GM23338 (cell line): ENCODE measurements at regions not wholly inside any gene's neighbourhood (a gene's known extent, or its start where the extent isn't known, plus 50 kb on each side); places are given as distances from the start of the nearest gene placed in this dataset.
"Not testable (repeated sequence)": the region's sequence is repeated elsewhere in the genome, so short reads cannot be mapped to it uniquely, and the experiment has no call there.

ENCODE experiments used
- ATAC-seq: fragments of 200-7000 bp; cut with Tn5 transposase; 3 replicates; pipeline ENCODE4 v1.9.1; 2020
- DNase-seq: peaks from one replicate; pipeline ENCODE4 v3.0.0-alpha.2; 2015; ENCODE audit warnings: low spot score
- H2AFZ ChIP-seq: fragments of 200-600 bp; sonication (generic); 2 replicates; pipeline ENCODE4 v1.8.0; 2016; ENCODE audit warnings: antibody characterized with exemption, mild to moderate bottlenecking, moderate library complexity
- H3F3A ChIP-seq: fragments of 200-600 bp; sonication (generic); replicated peaks from 2 replicates; pipeline ENCODE4 v1.8.0; 2017; ENCODE audit warnings: antibody characterized with exemption, mixed run types, low read depth
- H3K27ac ChIP-seq: fragments of 200-600 bp; sonication (generic); 2 replicates; pipeline ENCODE4 v1.6.1; 2016; ENCODE audit warnings: low read depth
- H3K27me3 ChIP-seq: fragments of 200-600 bp; sonication (generic); 2 replicates; pipeline ENCODE4 v1.8.0; 2016; ENCODE audit warnings: mild to moderate bottlenecking, mixed run types, moderate library complexity; ENCODE audit not compliant: insufficient read depth
- H3K36me3 ChIP-seq: fragments of 200-600 bp; sonication (generic); 2 replicates; pipeline ENCODE4 v1.8.0; 2016; ENCODE audit warnings: mild to moderate bottlenecking; ENCODE audit not compliant: insufficient read depth
- H3K4me1 ChIP-seq: fragments of 200-600 bp; sonication (generic); 2 replicates; pipeline ENCODE4 v1.8.0; 2016; ENCODE audit warnings: mild to moderate bottlenecking, moderate library complexity; ENCODE audit not compliant: insufficient read depth
- H3K4me2 ChIP-seq: fragments of 200-600 bp; sonication (generic); 2 replicates; pipeline ENCODE4 v1.7.1; 2017; ENCODE audit warnings: mixed run types
- H3K4me3 ChIP-seq: fragments of 200-600 bp; sonication (generic); 2 replicates; pipeline ENCODE4 v1.6.1; 2016; ENCODE audit warnings: mixed run types
- H3K79me2 ChIP-seq: fragments of 200-600 bp; sonication (generic); replicated peaks from 2 replicates; pipeline ENCODE4 v1.8.0; 2017; ENCODE audit warnings: mild to moderate bottlenecking; ENCODE audit not compliant: insufficient read depth
- H3K9me2 ChIP-seq: fragments of 200-600 bp; sonication (generic); 2 replicates; pipeline ENCODE4 v1.8.0; 2017; ENCODE audit not compliant: insufficient read depth
- H4K20me1 ChIP-seq: fragments of 200-600 bp; sonication (generic); replicated peaks from 2 replicates; pipeline ENCODE4 v1.8.0; 2017; ENCODE audit warnings: mild to moderate bottlenecking; ENCODE audit not compliant: insufficient read depth
- H3K27ac Mint-ChIP-seq: 2 replicates; pipeline ENCODE4 v1.8.0; 2020; ENCODE audit warnings: inconsistent platforms, mild to moderate bottlenecking, moderate library complexity, mixed read lengths
- H3K27me3 Mint-ChIP-seq: 3 replicates; pipeline ENCODE4 v1.8.0; 2022; ENCODE audit warnings: low read depth, mild to moderate bottlenecking, moderate library complexity, mixed read lengths, inconsistent platforms; ENCODE audit not compliant: insufficient read depth, poor library complexity
- H3K36me3 Mint-ChIP-seq: 3 replicates; pipeline ENCODE4 v1.8.0; 2021; ENCODE audit warnings: low read depth, mild to moderate bottlenecking, inconsistent platforms, moderate library complexity, mixed read lengths
- H3K4me1 Mint-ChIP-seq: 3 replicates; pipeline ENCODE4 v1.8.0; 2020; ENCODE audit warnings: mild to moderate bottlenecking, inconsistent platforms, mixed read lengths
- H3K4me3 Mint-ChIP-seq: 3 replicates; pipeline ENCODE4 v1.8.0; 2021; ENCODE audit warnings: moderate library complexity, mild to moderate bottlenecking, inconsistent platforms, mixed read lengths
- H3K9me3 Mint-ChIP-seq: 3 replicates; pipeline ENCODE4 v1.8.0; 2020; ENCODE audit warnings: moderate library complexity, mild to moderate bottlenecking, inconsistent platforms, mixed read lengths
- CTCF ChIP-seq, 2 experiments: fragments of 200-600 bp in 1 of 2; sonication (generic) in 1 of 2; conservative IDR thresholded peaks; 2 replicates each; pipeline versions ENCODE4 v1.5.1 to v1.6.1; 2016 to 2017; ENCODE audit warnings: antibody characterized with exemption in 2 of 2, low read depth in 2 of 2, mild to moderate bottlenecking in 2 of 2, moderate library complexity in 1 of 2
- EZH2 ChIP-seq: fragments of 200-600 bp; sonication (generic); IDR thresholded peaks from one replicate; pipeline ENCODE4 v1.8.0; 2017; ENCODE audit warnings: antibody characterized with exemption, mild to moderate bottlenecking, low read depth; ENCODE audit not compliant: unreplicated experiment
- EZH2phosphoT487 ChIP-seq: fragments of 200-600 bp; sonication (generic); IDR thresholded peaks from one replicate; pipeline ENCODE4 v1.8.1; 2018; ENCODE audit warnings: antibody characterized with exemption; ENCODE audit not compliant: unreplicated experiment
- NANOG ChIP-seq: IDR thresholded peaks from 2 replicates; pipeline ENCODE4 v1.6.1; 2016; ENCODE audit warnings: antibody characterized with exemption, borderline replicate concordance
- POLR2AphosphoS5 ChIP-seq: IDR thresholded peaks from 2 replicates; pipeline ENCODE4 v1.6.1; 2016; ENCODE audit warnings: antibody characterized with exemption, low read depth
- REST ChIP-seq: IDR thresholded peaks from one replicate; pipeline ENCODE4 v1.6.1; 2018; ENCODE audit warnings: antibody characterized with exemption; ENCODE audit not compliant: unreplicated experiment
- ZNF331 ChIP-seq: fragments of 250-450 bp; sonication (Bioruptor Pico); IDR thresholded peaks from 2 replicates; pipeline ENCODE4 v1.5.0; 2020; ENCODE audit warnings: low read depth, mild to moderate bottlenecking, moderate library complexity
- ZNF462 ChIP-seq: fragments of 250-450 bp; sonication (Bioruptor Pico); IDR thresholded peaks from 2 replicates; pipeline ENCODE4 v1.5.0; 2020; ENCODE audit warnings: mild to moderate bottlenecking, moderate library complexity

- no peak for TF ChIP-seq REST
- no peak for TF ChIP-seq NANOG
- TF ChIP-seq ZNF331 (CRISPR knock-in tag) = no peak
Measured at GRCh38 chr11:29153078-29153477, 863.8 kb downstream of the KCNA4 start (continued).

GRCh38 chr11:29142573-29142972, 874.3 kb downstream of the KCNA4 start:
- not testable (repeated sequence) for ATAC-seq, H3K27me3 Mint-ChIP-seq, H3K4me2 ChIP-seq, H4K20me1 ChIP-seq, H3K9me3 Mint-ChIP-seq, H3K4me3 ChIP-seq, H2AFZ ChIP-seq, H3K79me2 ChIP-seq, H3K27me3 ChIP-seq, H3K4me1 Mint-ChIP-seq, H3K4me1 ChIP-seq, H3K36me3 ChIP-seq, H3K4me3 Mint-ChIP-seq, H3K27ac Mint-ChIP-seq, H3K27ac ChIP-seq, H3K9me2 ChIP-seq, DNase-seq, H3K36me3 Mint-ChIP-seq, H3F3A ChIP-seq

GRCh38 chr11:29135504-29135903, 881.3 kb downstream of the KCNA4 start:
- Histone ChIP-seq H3K79me2 (no peaks in the 10 kb centered on the region), H3K27ac (no peak overlapping the region), H2AFZ (no peak overlapping the region), H4K20me1 (no peaks in the 10 kb centered on the region), H3K4me3 (no peak overlapping the region), H3K4me2 (no peak overlapping the region), H3F3A (no peaks in the 10 kb centered on the region), H3K9me2 (no peaks in the 10 kb centered on the region), H3K27me3 (no peaks in the 10 kb centered on the region), H3K36me3 (no peaks in the 10 kb centered on the region), H3K4me1 (no peaks in the 10 kb centered on the region)
- no peaks in the 10 kb centered on the region for H3K36me3 Mint-ChIP-seq
- no peak overlapping the region for H3K4me3 Mint-ChIP-seq
- no peaks in the 10 kb centered on the region for H3K9me3 Mint-ChIP-seq
- no peak for ATAC-seq
- no peak for DNase-seq
- H3K27me3 Mint-ChIP-seq = no peaks in the 10 kb centered on the region
- H3K4me1 Mint-ChIP-seq = no peaks in the 10 kb centered on the region
- H3K27ac Mint-ChIP-seq = no peak overlapping the region
- no peak for TF ChIP-seq CTCF (conservative IDR thresholded peaks at IDR 0.05; ENCODE audit: low read depth in 2 of 2)
- TF ChIP-seq POLR2AphosphoS5 = no peak
- TF ChIP-seq EZH2 = no peak
- TF ChIP-seq ZNF462 (CRISPR knock-in tag) = no peak
- TF ChIP-seq EZH2phosphoT487 = no peak
- no peak for TF ChIP-seq NANOG
